Stimulated activated CD4-positive, alpha-beta T cell treated with anti-CD3 and anti-CD28 coated beads, Interleukin-2, amount 100 ng/mL, for 48 hours (primary cell): ENCODE measurements at regions not wholly inside any gene's neighbourhood (a gene's known extent, or its start where the extent isn't known, plus 50 kb on each side); places are given as distances from the start of the nearest gene placed in this dataset.

Experiments
- DNase-seq, 2 donors: peaks; one replicate each; pipeline ENCODE4 v3.0.0-alpha.2; 2020

- DNase-seq = no peak
Observed at GRCh38 chr2:145511946-145512345, 992.0 kb upstream of the ZEB2 start.

DNA sequence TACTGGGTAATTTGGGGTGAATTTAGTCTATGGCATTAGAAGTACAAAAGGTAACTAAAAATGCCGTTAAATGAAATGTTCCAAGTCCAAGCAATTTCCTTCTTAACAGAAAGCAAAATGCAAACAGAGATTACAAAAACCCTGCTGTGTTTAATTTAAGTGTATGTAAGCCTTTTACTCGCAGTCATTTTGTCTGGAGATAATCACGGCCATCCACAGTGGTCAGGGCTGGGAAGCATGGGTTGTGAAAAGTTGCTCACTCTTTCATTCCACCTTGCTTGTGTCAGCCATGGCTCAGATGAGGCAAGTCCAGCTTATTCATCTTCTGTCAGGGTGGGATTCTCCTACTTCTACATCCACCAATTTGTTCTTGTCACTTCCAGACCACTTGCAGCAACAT lies 983.6 kb upstream of the ZEB2 start:
- DNase-seq = no peak

DNA sequence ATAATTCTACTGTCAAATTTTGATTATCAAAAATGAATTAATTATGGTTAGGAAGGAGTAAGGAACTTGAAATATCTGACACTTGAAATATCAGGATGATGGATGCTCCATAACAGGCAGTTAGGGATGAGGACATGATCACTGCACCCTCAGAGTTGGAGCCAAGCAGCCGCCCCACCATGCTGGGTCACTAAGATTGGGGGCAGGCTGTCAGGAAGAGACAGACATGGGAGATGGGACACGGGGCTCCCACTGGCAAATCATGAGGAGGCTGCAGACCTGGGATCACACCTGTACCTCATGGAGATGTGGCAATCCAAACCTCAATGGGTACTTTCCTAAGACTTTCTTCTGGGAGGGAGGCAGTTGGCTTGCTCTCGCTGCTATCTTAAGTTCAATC lies 982.0 kb upstream of the ZEB2 start:
- no peak for DNase-seq

DNA sequence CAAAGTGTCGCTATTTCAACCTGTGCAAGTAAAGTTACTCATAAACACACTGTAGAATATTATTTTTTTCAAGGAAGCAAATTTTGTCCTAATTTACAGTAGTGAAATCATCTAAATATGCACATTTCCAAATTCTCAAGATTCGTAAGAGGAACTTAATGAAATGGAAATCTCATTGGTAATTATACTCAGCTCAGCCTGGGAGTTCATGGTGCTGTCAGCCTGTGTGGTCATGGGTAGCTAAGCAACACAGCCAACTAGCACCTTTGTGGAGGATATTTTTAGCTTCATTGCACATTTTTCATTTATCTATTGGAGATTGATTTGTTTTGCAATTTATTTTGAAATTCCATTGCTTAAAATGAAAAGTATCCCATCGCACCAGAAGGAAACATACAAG lies 975.7 kb upstream of the ZEB2 start:
- DNase-seq = no peak

GRCh38 chr2:145494441-145494840 lies 974.5 kb upstream of the ZEB2 start:
- no peak for DNase-seq

DNA sequence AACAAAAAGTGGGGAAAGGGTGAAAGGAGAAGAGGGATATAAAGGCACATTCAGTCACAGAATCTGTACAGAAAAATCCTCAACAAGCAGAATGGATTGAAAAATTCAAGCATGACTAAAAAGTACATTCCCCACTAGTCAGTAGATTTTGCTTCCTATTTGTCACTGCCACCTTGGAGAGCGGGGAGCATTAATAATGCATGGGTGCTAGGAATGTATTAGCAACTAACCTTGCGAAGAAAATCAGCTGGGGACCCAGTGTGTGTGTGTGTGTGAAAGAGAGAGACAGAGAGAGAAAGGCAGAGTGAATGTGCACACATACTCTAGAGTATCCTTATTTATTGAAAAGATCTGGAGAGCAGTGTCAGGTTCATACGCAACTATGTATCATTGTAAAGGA lies 968.7 kb upstream of the ZEB2 start:
- no peak for DNase-seq

- DNase-seq = no peak
Observed at GRCh38 chr2:145484448-145485097, 964.7 kb upstream of the ZEB2 start.

- DNase-seq = no peak
Observed at GRCh38 chr2:145483854-145484253, 963.9 kb upstream of the ZEB2 start.

GRCh38 chr2:145481334-145481922 lies 961.5 kb upstream of the ZEB2 start:
- no peak for DNase-seq

DNA sequence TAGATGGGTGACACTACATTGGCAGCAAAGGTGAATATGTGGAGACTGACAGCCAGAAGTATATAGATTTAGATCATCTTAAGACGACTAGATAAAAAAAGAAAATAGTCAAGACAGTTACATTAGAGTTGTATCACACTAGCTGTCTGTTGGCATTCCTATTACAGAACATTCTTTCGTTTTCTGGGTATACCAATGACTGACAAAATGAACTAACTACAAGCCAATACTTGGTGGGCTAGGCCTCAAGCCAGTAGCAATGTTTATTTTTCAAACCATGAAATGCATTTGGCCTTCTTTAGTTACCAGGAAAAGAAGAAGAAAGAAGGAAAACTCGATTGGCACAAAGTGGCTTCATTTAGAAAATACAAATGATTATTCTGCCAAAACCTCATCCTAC lies 944.9 kb upstream of the ZEB2 start:
- DNase-seq = no peak

DNA sequence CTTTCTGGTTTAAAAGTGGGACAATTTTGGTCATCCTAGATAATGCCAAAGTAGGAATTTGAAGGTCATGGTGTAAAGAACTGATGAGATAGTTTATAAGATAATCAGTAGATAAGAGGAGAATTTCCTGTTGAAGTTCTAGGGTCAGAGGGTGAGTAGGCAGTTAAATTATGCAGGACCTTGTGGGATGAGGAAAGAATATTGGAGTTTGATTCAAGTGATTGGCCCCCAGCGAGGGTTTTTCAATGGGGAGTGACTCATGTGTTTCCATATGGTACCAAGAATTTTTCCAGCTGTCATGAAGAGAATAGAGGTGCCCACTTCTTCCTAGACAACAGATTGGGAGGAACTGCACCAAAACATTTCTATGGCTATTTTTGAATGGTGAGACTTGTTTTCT lies 940.2 kb upstream of the ZEB2 start:
- DNase-seq = no peak

DNA sequence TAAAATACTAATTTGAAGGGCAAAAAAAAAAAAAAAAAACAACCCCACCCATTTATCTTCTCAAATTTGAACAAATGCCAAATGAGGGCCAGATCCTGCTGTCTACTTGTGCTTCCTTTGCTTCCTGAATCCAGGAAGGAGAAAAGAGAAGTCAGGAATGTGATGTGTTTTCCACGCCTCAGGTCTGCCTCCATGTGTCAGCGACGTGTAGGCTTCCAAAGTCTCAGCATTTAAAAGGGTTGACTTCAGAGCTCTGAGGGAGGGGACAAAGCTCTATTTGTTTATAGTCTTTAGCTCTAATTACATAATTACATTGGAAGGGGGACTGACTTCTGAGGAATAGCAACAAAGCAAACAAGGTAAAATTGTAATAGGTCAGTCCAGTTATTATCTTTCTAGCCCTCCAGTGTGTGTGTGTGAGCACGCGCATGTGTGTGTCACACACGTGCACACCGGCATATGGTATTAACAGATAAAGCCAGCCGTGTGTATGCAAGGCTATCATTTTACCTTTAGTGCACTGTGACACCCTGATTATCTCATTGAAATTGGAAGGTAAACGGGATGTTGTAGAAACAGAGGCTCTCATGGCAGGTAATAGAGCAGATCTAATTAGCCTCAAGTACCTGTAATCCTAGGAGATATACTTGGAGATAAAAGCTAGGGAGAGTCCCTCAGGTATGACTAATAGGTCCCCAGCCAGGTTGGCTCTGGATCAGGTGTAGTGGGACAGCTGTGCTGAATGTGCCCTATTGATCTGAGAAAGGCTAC lies 911.4 kb upstream of the ZEB2 start:
- no peak for DNase-seq

GRCh38 chr2:145423809-145424208 lies 903.9 kb upstream of the ZEB2 start:
- no peak for DNase-seq

DNA sequence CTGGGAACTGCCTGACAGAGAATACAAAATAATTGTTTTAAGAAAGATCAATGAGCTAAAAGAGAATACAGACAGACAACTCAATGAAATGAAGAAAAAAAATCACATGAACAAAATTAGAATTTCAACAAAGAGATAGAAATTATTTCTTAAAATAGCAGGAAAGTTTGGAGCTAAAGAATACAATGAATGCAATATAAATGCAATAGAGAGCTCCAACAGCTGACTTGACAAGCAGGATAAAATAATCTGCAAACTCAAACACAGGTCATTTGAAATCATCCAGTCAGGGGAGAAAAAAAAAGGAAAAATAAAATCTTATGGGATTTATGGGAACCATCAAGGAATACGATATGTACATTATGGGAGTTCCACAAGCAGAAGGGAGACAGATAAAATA lies 902.7 kb upstream of the ZEB2 start:
- DNase-seq = no peak

- no peak for DNase-seq
Observed at GRCh38 chr2:145421841-145422240, 901.9 kb upstream of the ZEB2 start.

DNA sequence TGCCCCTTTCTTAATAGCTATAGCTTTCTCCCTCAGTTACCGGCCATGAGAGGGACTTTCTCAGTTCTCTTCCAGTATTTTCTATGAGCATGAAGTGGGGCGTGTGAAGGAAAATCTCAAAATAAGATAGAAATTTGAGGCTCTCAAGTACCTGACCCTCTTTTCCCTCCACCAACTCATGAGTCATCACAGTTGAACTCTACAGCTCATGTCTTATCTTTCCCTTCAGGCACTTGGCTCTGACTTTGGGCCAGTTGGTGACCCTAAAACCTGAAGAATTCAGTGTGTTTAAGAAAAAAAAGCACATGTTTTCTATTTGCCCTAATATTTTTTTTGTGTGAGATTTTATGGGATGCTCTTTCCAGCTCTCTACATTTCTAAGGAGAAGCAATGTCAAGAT lies 896.7 kb upstream of the ZEB2 start:
- no peak for DNase-seq

- DNase-seq = no peak
Observed at GRCh38 chr2:145415151-145415550, 895.2 kb upstream of the ZEB2 start.

- no peak for DNase-seq
Observed at GRCh38 chr2:145413261-145414030, 893.5 kb upstream of the ZEB2 start.

GRCh38 chr2:145412155-145412554 lies 892.2 kb upstream of the ZEB2 start:
- DNase-seq = no peak

GRCh38 chr2:145411493-145411892 lies 891.6 kb upstream of the ZEB2 start:
- DNase-seq = no peak

DNA sequence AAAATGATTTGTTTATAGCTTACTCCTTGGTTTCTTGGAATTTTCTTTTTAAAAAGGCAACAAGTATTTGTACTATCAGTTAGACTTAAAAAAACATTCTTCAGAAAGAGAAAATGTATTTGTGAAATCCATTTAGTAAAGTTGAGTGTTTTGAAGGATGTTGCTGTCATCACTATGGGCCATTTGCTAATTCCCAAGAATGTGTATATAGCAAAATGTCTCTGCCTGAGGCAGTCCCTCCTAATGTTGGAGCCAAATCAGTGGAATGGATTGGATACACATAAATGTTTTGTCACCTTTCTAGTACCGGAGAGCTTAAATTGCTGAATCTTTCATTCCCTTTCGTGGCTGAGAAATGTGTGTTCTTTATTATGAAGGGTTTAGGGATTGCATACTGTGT lies 890.2 kb upstream of the ZEB2 start:
- no peak for DNase-seq

DNA sequence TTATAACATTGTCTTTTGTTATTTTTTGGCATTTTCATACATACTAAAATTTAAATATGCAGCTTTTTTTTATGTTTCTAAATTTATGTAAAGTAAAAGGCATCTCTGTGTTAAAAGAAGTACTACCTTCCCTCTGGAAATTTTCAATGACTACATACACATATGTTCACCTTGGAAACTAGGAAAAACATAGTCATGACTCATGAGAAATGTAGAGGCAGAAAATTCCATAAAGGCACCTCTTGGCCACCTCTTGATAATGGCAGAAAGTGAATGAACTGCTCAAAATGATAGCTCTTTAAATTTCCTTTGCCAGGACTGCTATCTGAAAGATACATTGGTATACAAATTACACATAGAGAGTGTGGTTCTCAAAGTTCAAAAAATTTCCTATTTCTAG lies 889.1 kb upstream of the ZEB2 start:
- no peak for DNase-seq

- DNase-seq = no peak
Observed at GRCh38 chr2:145404690-145405089, 884.8 kb upstream of the ZEB2 start.
